IMR-90 (cell line): ENCODE measurements at regions not wholly inside any gene's neighbourhood (a gene's known extent, or its start where the extent isn't known, plus 50 kb on each side); places are given as distances from the start of the nearest gene placed in this dataset.

Source experiments
- ATAC-seq: fragments of 200-7000 bp; cut with Tn5 transposase; 2 replicates; pipeline ENCODE4 v1.9.1; 2020; ENCODE audit warnings: low read depth, mild to moderate bottlenecking, moderate library complexity
- BruUV-seq: library from RNA; stranded (reverse); fragments of 400-500 nt; replicated peaks from 2 replicates; lab custom pipeline; 2021; lab: Mats Ljungman, UMichigan
- CTCF ChIA-PET: fragments of 300-600 bp; formaldehyde crosslinking; extraction: SDS; loops from one replicate; lab custom pipeline; 2021; ENCODE audit warnings: antibody characterized with exemption; lab: Yijun Ruan, JAX
- POLR2A ChIA-PET: fragments of 300-600 bp; sonication (Branson Sonifier 250); formaldehyde crosslinking; loops from one replicate; lab custom pipeline; 2022; ENCODE audit warnings: antibody characterized with exemption; ENCODE audit not compliant: unreplicated experiment; lab: Charles Lee
- DNase-seq: peaks from one replicate; pipeline ENCODE4 v3.0.0; 2013
- H2AFZ ChIP-seq: replicated peaks from 2 replicates; pipeline ENCODE3; 2013; ENCODE audit warnings: low read length, mild to moderate bottlenecking; ENCODE audit not compliant: poor library complexity
- H2AK5ac ChIP-seq: 2 replicates; pipeline ENCODE4 v1.6.1; 2013; ENCODE audit warnings: low read depth, low read length, inconsistent platforms
- H2AK9ac ChIP-seq: replicated peaks from 2 replicates; pipeline ENCODE3; 2013; ENCODE audit warnings: mild to moderate bottlenecking, low read depth, low read length, moderate library complexity; ENCODE audit not compliant: poor library complexity
- H2BK120ac ChIP-seq: 2 replicates; pipeline ENCODE4 v1.6.1; 2013; ENCODE audit warnings: low read depth, low read length, inconsistent platforms
- H2BK15ac ChIP-seq: 3 replicates; pipeline ENCODE4 v1.6.1; 2013; ENCODE audit warnings: low read depth, low read length, inconsistent platforms
- H2BK20ac ChIP-seq: 2 replicates; pipeline ENCODE4 v1.6.1; 2013; ENCODE audit warnings: low read depth, mild to moderate bottlenecking, inconsistent platforms, low read length, moderate library complexity
- H2BK5ac ChIP-seq: 2 replicates; pipeline ENCODE4 v1.6.1; 2013; ENCODE audit warnings: mild to moderate bottlenecking, low read depth, low read length, inconsistent platforms; ENCODE audit not compliant: poor library complexity, severe bottlenecking
- H3K14ac ChIP-seq: replicated peaks from 2 replicates; pipeline ENCODE4 v1.6.1; 2013; ENCODE audit warnings: low read depth, low read length, inconsistent platforms
- H3K18ac ChIP-seq: 2 replicates; pipeline ENCODE4 v1.6.1; 2013; ENCODE audit warnings: low read depth, low read length, control low read depth
- H3K23ac ChIP-seq: 2 replicates; pipeline ENCODE4 v1.6.1; 2013; ENCODE audit warnings: low read depth, low read length, inconsistent platforms
- H3K27ac ChIP-seq: 2 replicates; pipeline ENCODE4 v1.5.1; 2013; ENCODE audit warnings: mild to moderate bottlenecking, control low read depth, low read length; ENCODE audit not compliant: insufficient read depth
- H3K27me3 ChIP-seq: 2 replicates; pipeline ENCODE4 v1.6.1; 2013; ENCODE audit warnings: low read length; ENCODE audit not compliant: control insufficient read depth, insufficient read depth
- H3K36me3 ChIP-seq: 2 replicates; pipeline ENCODE4 v1.6.1; 2013; ENCODE audit warnings: low read length, mixed read lengths; ENCODE audit not compliant: control insufficient read depth, insufficient read depth
- H3K4ac ChIP-seq: 2 replicates; pipeline ENCODE4 v1.6.1; 2013; ENCODE audit warnings: low read depth, low read length, inconsistent platforms
- H3K4me1 ChIP-seq: 2 replicates; pipeline ENCODE4 v1.6.1; 2013; ENCODE audit warnings: low read length, mixed read lengths; ENCODE audit not compliant: control insufficient read depth, insufficient read depth
- H3K4me2 ChIP-seq: 2 replicates; pipeline ENCODE4 v1.6.1; 2013; ENCODE audit warnings: low read depth, mild to moderate bottlenecking, control low read depth, low read length, moderate library complexity
- H3K4me3 ChIP-seq: 2 replicates; pipeline ENCODE4 v1.5.1; 2013; ENCODE audit warnings: low read depth, mild to moderate bottlenecking, control low read depth, low read length, moderate library complexity; ENCODE audit not compliant: insufficient read depth
- H3K56ac ChIP-seq: 2 replicates; pipeline ENCODE4 v1.6.1; 2013; ENCODE audit warnings: low read length, inconsistent platforms; ENCODE audit not compliant: insufficient read depth; ENCODE audit errors: extremely low read depth
- H3K79me1 ChIP-seq, 2 experiments: 2 replicates each; pipeline ENCODE4 v1.6.1; 2013; ENCODE audit warnings: low read length in 2 of 2, inconsistent platforms in 1 of 2, low read depth in 1 of 2
- H3K9ac ChIP-seq: 2 replicates; pipeline ENCODE4 v1.6.1; 2013; ENCODE audit warnings: low read depth, low read length, control low read depth
- H3K9me1 ChIP-seq: 2 replicates; pipeline ENCODE4 v1.6.1; 2013; ENCODE audit warnings: low read length, inconsistent platforms; ENCODE audit not compliant: insufficient read depth
- H3K9me3 ChIP-seq: 2 replicates; pipeline ENCODE4 v1.6.1; 2013; ENCODE audit warnings: low read length; ENCODE audit not compliant: control insufficient read depth, insufficient read depth
- H4K20me1 ChIP-seq: 2 replicates; pipeline ENCODE4 v1.6.1; 2013; ENCODE audit warnings: low read length, inconsistent platforms; ENCODE audit not compliant: insufficient read depth
- H4K5ac ChIP-seq: 2 replicates; pipeline ENCODE4 v1.6.1; 2013; ENCODE audit warnings: mild to moderate bottlenecking, low read depth, low read length, control low read depth
- H4K8ac ChIP-seq, 2 experiments: 2 replicates each; pipeline ENCODE4 v1.6.1; 2013; ENCODE audit warnings: low read depth in 2 of 2, low read length in 2 of 2, control low read depth in 1 of 2, inconsistent platforms in 1 of 2
- H4K91ac ChIP-seq: 2 replicates; pipeline ENCODE4 v1.6.1; 2013; ENCODE audit warnings: low read depth, low read length, inconsistent platforms; ENCODE audit not compliant: insufficient read depth
- BHLHE40 ChIP-seq: fragments of 150-350 bp; IDR thresholded peaks from 2 replicates; pipeline ENCODE4 v1.6.1; 2016; ENCODE audit warnings: mild to moderate bottlenecking, low read depth, low read length
- CEBPB ChIP-seq: IDR thresholded peaks from 2 replicates; pipeline ENCODE4 v1.6.1; 2012; ENCODE audit warnings: low read depth, low read length, improper control_type of control experiment
- MAFK ChIP-seq: IDR thresholded peaks from 2 replicates; pipeline ENCODE4 v1.6.1; 2012; ENCODE audit warnings: low read depth, low read length, improper control_type of control experiment
- MAZ ChIP-seq: IDR thresholded peaks from 2 replicates; pipeline ENCODE4 v1.6.1; 2012; ENCODE audit warnings: low read depth, mild to moderate bottlenecking, low read length, improper control_type of control experiment, moderate library complexity, borderline replicate concordance
- MXI1 ChIP-seq: IDR thresholded peaks from 2 replicates; pipeline ENCODE4 v1.6.1; 2012; ENCODE audit warnings: low read depth, mild to moderate bottlenecking, low read length, moderate library complexity, borderline replicate concordance
- NFE2L2 ChIP-seq: fragments of 150-350 bp; IDR thresholded peaks from 2 replicates; pipeline ENCODE4 v1.6.1; 2016; ENCODE audit warnings: low read depth, mild to moderate bottlenecking, low read length
- POLR2A ChIP-seq: IDR thresholded peaks from 2 replicates; pipeline ENCODE4 v1.6.1; 2012; ENCODE audit warnings: mild to moderate bottlenecking, low read depth, low read length
- RAD21 ChIP-seq: IDR thresholded peaks from 2 replicates; pipeline ENCODE4 v1.6.1; 2012; ENCODE audit warnings: low read length, improper control_type of control experiment
- RCOR1 ChIP-seq: IDR thresholded peaks from 2 replicates; pipeline ENCODE4 v1.6.1; 2012; ENCODE audit warnings: mild to moderate bottlenecking, low read length, improper control_type of control experiment; ENCODE audit not compliant: insufficient replicate concordance
- RFX5 ChIP-seq: IDR thresholded peaks from 2 replicates; pipeline ENCODE4 v1.8.0; 2012; ENCODE audit warnings: low read depth, mild to moderate bottlenecking, low read length, moderate library complexity
- SMC3 ChIP-seq: fragments of 150-350 bp; IDR thresholded peaks from 2 replicates; pipeline ENCODE4 v1.6.1; 2016; ENCODE audit warnings: low read depth, mild to moderate bottlenecking, antibody characterized with exemption, low read length, moderate library complexity
- WGBS, 2 experiments: methylation state at CpG; one replicate each; pipeline versions ENCODE4 v1.1.5 to v1.1.7; 2013; ENCODE audit warnings: missing lambda C conversion rate in 2 of 2; ENCODE audit not compliant: insufficient read length in 1 of 2; ENCODE audit errors: extremely low coverage in 2 of 2; 5-methylcytosine and 5-hydroxymethylcytosine counted together
- dilution Hi-C: fragments of 300-500 bp; cut with HindIII; formaldehyde crosslinking; loops from one replicate; pipeline ENCODE4 v1.14.3; 2018; ENCODE audit warnings: low sequenced_read_pairs; ENCODE audit not compliant: unreplicated experiment
- in situ Hi-C: fragments of 300-500 bp; cut with MboI; formaldehyde crosslinking; loops from 3 replicates; pipeline ENCODE4 v1.14.3; 2019; ENCODE audit warnings: low sequenced_read_pairs, inconsistent platforms, mixed read lengths
- intact Hi-C: fragments of 100-400 bp; cut with micrococcal nuclease; formaldehyde crosslinking; loops from 2 replicates; pipeline ENCODE4 v1.10.0; 2022
- TF ChIP-seq, protein P1 (sequence below): fragments of 150-350 bp; IDR thresholded peaks from 2 replicates; pipeline ENCODE4 v1.6.1; 2016; ENCODE audit warnings: low read depth, mild to moderate bottlenecking, low read length, moderate library complexity, borderline replicate concordance
- TF ChIP-seq, protein P2 (sequence below): conservative IDR thresholded peaks from 2 replicates; pipeline ENCODE4 v1.5.1; 2012; ENCODE audit warnings: mild to moderate bottlenecking, low read depth, low read length, improper control_type of control experiment

DNA sequence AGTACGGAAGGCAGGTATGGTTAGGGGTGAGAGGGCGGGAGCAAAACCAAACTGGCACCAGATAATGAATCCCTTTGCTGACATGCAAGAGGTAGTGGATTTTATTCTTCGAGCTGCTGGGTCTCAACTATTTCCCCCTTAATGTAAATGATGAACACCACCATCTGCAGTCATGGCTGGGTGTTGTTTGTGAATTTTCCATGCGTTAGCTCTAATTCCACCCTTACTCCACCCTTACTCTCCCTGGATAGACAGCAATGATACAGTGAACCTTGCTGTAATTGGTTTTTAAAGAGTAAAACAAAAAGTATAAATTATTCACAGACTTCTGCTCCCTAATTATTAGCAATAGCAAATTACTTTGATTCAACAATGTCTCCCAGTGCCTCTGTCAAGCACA lies 74.5 kb upstream of the PDE1C start:
- peak overlapping the region; percentile 81 for H3K4ac ChIP-seq
- H3K9me3 ChIP-seq, result peaks cover 3% of the 10 kb centered on the region; the same call in 1 of the 2 replicates
- H2AK5ac ChIP-seq, result peak overlapping the region; percentile 77; the same call in 1 of the 2 replicates
- 0 out of 2 replicates have a peak, but pooled peaks cover 7% of the 10 kb centered on the region for H3K9me1 ChIP-seq
- no peaks in the 10 kb centered on the region for H3K79me1 ChIP-seq
- H2BK5ac ChIP-seq, result no peak overlapping the region
- peak overlapping the region; percentile 79; the same call in 1 of the 2 replicates for H2BK20ac ChIP-seq
- peaks cover 7% of the 10 kb centered on the region for H3K4me1 ChIP-seq
- POLR2A ChIA-PET, result no interaction called here
- H3K27ac ChIP-seq, result no peak overlapping the region
- dilution Hi-C loops (no loop called here), intact Hi-C loops (no loop called here), in situ Hi-C loops (no loop called here)
- H3K23ac ChIP-seq, result no peak overlapping the region
- H4K5ac ChIP-seq, result peak overlapping the region; percentile 26; the same call in 1 of the 2 replicates
- DNase-seq (no peak), ATAC-seq (no peak)
- peak overlapping the region; percentile 24; the same call in 1 of the 2 replicates for H4K91ac ChIP-seq
- peak overlapping the region; percentile 68; the same call in 1 of the 2 replicates for H3K14ac ChIP-seq
- H2BK15ac ChIP-seq, result no peak overlapping the region
- CTCF ChIA-PET, result no interaction called here
- H4K20me1 ChIP-seq, result no peaks in the 10 kb centered on the region
- H3K18ac ChIP-seq, result peak overlapping the region; percentile 64; the same call in 1 of the 2 replicates
- no peak overlapping the region for H4K8ac ChIP-seq
- BruUV-seq, result no TSS peak
- no peak overlapping the region for H3K4me3 ChIP-seq
- H3K27me3 ChIP-seq, result no peaks in the 10 kb centered on the region
- H3K4me2 ChIP-seq, result no peak overlapping the region
- H2AFZ ChIP-seq, result no peak overlapping the region
- no peak for TF ChIP-seq RAD21
- no peak for TF ChIP-seq CEBPB
- no peak for TF ChIP-seq RCOR1
- TF ChIP-seq NFE2L2, result no peak
- TF ChIP-seq MAFK, result no peak
- TF ChIP-seq MAZ, result no peak
- no peak for TF ChIP-seq MXI1
- TF ChIP-seq BHLHE40, result no peak
- TF ChIP-seq RFX5, result no peak
- TF ChIP-seq SMC3, result no peak
- TF ChIP-seq, protein P1, sequence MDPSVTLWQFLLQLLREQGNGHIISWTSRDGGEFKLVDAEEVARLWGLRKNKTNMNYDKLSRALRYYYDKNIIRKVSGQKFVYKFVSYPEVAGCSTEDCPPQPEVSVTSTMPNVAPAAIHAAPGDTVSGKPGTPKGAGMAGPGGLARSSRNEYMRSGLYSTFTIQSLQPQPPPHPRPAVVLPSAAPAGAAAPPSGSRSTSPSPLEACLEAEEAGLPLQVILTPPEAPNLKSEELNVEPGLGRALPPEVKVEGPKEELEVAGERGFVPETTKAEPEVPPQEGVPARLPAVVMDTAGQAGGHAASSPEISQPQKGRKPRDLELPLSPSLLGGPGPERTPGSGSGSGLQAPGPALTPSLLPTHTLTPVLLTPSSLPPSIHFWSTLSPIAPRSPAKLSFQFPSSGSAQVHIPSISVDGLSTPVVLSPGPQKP, result no peak
- TF ChIP-seq POLR2A, result no peak
- TF ChIP-seq, protein P2, sequence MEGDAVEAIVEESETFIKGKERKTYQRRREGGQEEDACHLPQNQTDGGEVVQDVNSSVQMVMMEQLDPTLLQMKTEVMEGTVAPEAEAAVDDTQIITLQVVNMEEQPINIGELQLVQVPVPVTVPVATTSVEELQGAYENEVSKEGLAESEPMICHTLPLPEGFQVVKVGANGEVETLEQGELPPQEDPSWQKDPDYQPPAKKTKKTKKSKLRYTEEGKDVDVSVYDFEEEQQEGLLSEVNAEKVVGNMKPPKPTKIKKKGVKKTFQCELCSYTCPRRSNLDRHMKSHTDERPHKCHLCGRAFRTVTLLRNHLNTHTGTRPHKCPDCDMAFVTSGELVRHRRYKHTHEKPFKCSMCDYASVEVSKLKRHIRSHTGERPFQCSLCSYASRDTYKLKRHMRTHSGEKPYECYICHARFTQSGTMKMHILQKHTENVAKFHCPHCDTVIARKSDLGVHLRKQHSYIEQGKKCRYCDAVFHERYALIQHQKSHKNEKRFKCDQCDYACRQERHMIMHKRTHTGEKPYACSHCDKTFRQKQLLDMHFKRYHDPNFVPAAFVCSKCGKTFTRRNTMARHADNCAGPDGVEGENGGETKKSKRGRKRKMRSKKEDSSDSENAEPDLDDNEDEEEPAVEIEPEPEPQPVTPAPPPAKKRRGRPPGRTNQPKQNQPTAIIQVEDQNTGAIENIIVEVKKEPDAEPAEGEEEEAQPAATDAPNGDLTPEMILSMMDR, result no peak
- peak overlapping the region; percentile 91; the same call in 1 of the 2 replicates for H2BK120ac ChIP-seq
- no peak overlapping the region for H3K9ac ChIP-seq
- H2AK9ac ChIP-seq, result no peak overlapping the region
- no peak overlapping the region for H3K56ac ChIP-seq
- no peaks in the 10 kb centered on the region for H3K36me3 ChIP-seq
- no CpG with 5 or more reads among the region's 4 CpGs for WGBS, 2 experiments
